Keratinocyte (primary cell): ENCODE measurements at regions not wholly inside any gene's neighbourhood (a gene's known extent, or its start where the extent isn't known, plus 50 kb on each side); places are given as distances from the start of the nearest gene placed in this dataset.

Experiments used
- CTCF ChIP-seq, 3 experiments: IDR thresholded peaks in 1 of 3; conservative IDR thresholded peaks in 1 of 3; optimal IDR thresholded peaks in 1 of 3; 2 replicates in 2 of 3; 3 replicates in 1 of 3; pipeline versions ENCODE3 to v1.5.1; 2011; ENCODE audit warnings: low read length in 3 of 3, mild to moderate bottlenecking in 3 of 3, moderate library complexity in 2 of 3, control low read depth in 1 of 3, inconsistent platforms in 1 of 3; ENCODE audit not compliant: insufficient read depth in 2 of 3; ENCODE audit errors: extremely low read depth in 1 of 3
- EZH2 ChIP-seq: IDR thresholded peaks from one replicate; pipeline ENCODE4 v1.6.1; 2012; ENCODE audit warnings: inconsistent platforms, mild to moderate bottlenecking, low read length, moderate library complexity

- TF ChIP-seq CTCF (optimal IDR thresholded peaks at IDR 0.05 in 1 of 3, IDR thresholded peaks at IDR 0.05 in 1 of 3, conservative IDR thresholded peaks at IDR 0.05 in 1 of 3; ENCODE audit: extremely low read depth in 1 of 3, insufficient read depth in 2 of 3, low read length in 3 of 3) (no peak), EZH2 (no peak)
Observed at GRCh38 chr4:54945838-54946237, 179.6 kb downstream of the KDR start.
